Transverse colon (tissue), 3 donors: ENCODE measurements at regions not wholly inside any gene's neighbourhood (a gene's known extent, or its start where the extent isn't known, plus 50 kb on each side); places are given as distances from the start of the nearest gene placed in this dataset.

ENCODE experiments used
- CTCF ChIP-seq, 5 experiments: fragments of 200-600 bp in 3 of 5; fragments of 450-650 bp in 2 of 5; sonication (generic) in 3 of 5; IDR thresholded peaks; 1 replicate in 2 of 5; 2 replicates in 3 of 5; pipeline ENCODE4 v1.5.1; 2016 to 2017; ENCODE audit warnings: antibody characterized with exemption in 5 of 5, inconsistent platforms in 3 of 5, mild to moderate bottlenecking in 2 of 5, moderate library complexity in 1 of 5
- POLR2A ChIP-seq: fragments of 450-650 bp; IDR thresholded peaks from one replicate; pipeline ENCODE4 v1.6.1; 2016; ENCODE audit warnings: antibody characterized with exemption, mild to moderate bottlenecking, moderate library complexity

DNA sequence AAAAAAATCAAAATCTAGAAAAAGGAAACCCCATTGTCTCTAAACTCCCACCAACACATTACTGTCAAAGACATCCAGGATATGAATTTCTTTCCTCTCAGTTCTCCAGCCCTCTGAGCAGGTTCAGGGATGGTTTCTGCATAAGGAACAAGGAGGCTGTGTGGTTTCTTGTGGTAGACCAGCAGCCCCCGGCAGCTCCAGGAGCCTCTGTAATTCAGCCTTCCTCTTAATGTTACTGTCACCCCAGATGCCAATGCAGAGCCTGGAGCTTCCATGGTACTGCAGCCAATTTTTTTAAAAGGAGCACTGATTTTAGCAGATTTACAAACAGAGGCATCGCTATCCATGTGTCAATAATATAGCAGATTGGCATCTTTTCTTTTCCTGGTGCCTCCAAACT, 100.6 kb upstream of the FAM216B start:
- TF ChIP-seq CTCF (IDR thresholded peaks at IDR 0.05) (no peak), POLR2A (no peak)
